KMS-11 (cell line): ENCODE measurements at regions not wholly inside any gene's neighbourhood (a gene's known extent, or its start where the extent isn't known, plus 50 kb on each side); places are given as distances from the start of the nearest gene placed in this dataset.

Source experiments
- H2AFZ ChIP-seq: fragments of 200-600 bp; sonication (generic); 2 replicates; pipeline ENCODE4 v1.6.1; 2016; ENCODE audit warnings: antibody characterized with exemption, mixed run types, low read depth
- H3K27ac ChIP-seq: fragments of 200-600 bp; sonication (generic); 2 replicates; pipeline ENCODE4 v1.6.1; 2016; ENCODE audit warnings: mild to moderate bottlenecking, mixed run types
- H3K27me3 ChIP-seq: fragments of 200-600 bp; sonication (generic); 2 replicates; pipeline ENCODE4 v1.6.1; 2017; ENCODE audit warnings: mild to moderate bottlenecking, low read depth, mixed run types, moderate library complexity; ENCODE audit not compliant: insufficient read depth
- H3K36me3 ChIP-seq: fragments of 200-600 bp; sonication (generic); 2 replicates; pipeline ENCODE4 v1.6.1; 2017; ENCODE audit warnings: mild to moderate bottlenecking, mixed run types; ENCODE audit not compliant: insufficient read depth
- H3K4me1 ChIP-seq: fragments of 200-600 bp; sonication (generic); 2 replicates; pipeline ENCODE4 v1.6.1; 2016; ENCODE audit warnings: mild to moderate bottlenecking, low read depth, mixed run types; ENCODE audit not compliant: poor library complexity, severe bottlenecking
- H3K4me2 ChIP-seq: fragments of 200-600 bp; sonication (generic); 2 replicates; pipeline ENCODE4 v1.7.0; 2016; ENCODE audit warnings: mild to moderate bottlenecking, mixed run types
- H3K4me3 ChIP-seq: fragments of 200-600 bp; sonication (generic); IDR thresholded peaks from 2 replicates; pipeline ENCODE4 v1.6.1; 2017; ENCODE audit warnings: low read depth, low read length, mixed read lengths; ENCODE audit not compliant: insufficient read depth
- H3K79me2 ChIP-seq: fragments of 200-600 bp; sonication (generic); 2 replicates; pipeline ENCODE4 v1.6.1; 2016; ENCODE audit warnings: low read depth, mixed run types; ENCODE audit not compliant: insufficient read depth
- H3K9ac ChIP-seq: fragments of 200-600 bp; sonication (generic); 2 replicates; pipeline ENCODE4 v1.6.1; 2016; ENCODE audit warnings: mild to moderate bottlenecking, mixed run types
- H4K20me1 ChIP-seq: fragments of 200-600 bp; sonication (generic); 2 replicates; pipeline ENCODE4 v1.6.1; 2016; ENCODE audit warnings: mild to moderate bottlenecking, mixed run types; ENCODE audit not compliant: insufficient read depth
- TF ChIP-seq, protein P1 (sequence below): fragments of 200-600 bp; sonication (generic); conservative IDR thresholded peaks from 2 replicates; pipeline ENCODE4 v1.6.1; 2017; ENCODE audit warnings: low read depth, mild to moderate bottlenecking, antibody characterized with exemption, low read length, moderate library complexity, mixed read lengths

DNA sequence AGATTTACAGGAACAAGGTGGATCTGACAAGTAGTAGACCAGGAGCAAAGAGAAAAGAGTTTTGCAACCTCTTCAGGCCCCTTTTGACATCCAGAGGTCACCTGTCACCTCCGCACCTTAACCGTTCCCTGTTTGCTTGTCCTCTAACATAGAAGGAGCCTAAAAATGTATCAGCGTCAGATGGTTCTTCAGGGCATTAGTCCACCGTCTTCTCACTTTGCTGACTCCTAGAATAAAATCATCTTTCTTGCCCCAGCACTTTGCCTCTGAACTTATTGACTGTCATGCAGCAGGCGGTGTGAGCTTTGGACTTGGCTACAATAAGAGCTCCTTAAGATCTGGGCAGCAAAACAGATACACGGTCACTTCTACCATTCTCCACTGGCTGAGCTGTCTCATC, 339.7 kb upstream of the B3GAT1 start:
- TF ChIP-seq, protein P1, sequence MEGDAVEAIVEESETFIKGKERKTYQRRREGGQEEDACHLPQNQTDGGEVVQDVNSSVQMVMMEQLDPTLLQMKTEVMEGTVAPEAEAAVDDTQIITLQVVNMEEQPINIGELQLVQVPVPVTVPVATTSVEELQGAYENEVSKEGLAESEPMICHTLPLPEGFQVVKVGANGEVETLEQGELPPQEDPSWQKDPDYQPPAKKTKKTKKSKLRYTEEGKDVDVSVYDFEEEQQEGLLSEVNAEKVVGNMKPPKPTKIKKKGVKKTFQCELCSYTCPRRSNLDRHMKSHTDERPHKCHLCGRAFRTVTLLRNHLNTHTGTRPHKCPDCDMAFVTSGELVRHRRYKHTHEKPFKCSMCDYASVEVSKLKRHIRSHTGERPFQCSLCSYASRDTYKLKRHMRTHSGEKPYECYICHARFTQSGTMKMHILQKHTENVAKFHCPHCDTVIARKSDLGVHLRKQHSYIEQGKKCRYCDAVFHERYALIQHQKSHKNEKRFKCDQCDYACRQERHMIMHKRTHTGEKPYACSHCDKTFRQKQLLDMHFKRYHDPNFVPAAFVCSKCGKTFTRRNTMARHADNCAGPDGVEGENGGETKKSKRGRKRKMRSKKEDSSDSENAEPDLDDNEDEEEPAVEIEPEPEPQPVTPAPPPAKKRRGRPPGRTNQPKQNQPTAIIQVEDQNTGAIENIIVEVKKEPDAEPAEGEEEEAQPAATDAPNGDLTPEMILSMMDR, result no peak
- no peaks in the 10 kb centered on the region for H3K36me3 ChIP-seq

DNA sequence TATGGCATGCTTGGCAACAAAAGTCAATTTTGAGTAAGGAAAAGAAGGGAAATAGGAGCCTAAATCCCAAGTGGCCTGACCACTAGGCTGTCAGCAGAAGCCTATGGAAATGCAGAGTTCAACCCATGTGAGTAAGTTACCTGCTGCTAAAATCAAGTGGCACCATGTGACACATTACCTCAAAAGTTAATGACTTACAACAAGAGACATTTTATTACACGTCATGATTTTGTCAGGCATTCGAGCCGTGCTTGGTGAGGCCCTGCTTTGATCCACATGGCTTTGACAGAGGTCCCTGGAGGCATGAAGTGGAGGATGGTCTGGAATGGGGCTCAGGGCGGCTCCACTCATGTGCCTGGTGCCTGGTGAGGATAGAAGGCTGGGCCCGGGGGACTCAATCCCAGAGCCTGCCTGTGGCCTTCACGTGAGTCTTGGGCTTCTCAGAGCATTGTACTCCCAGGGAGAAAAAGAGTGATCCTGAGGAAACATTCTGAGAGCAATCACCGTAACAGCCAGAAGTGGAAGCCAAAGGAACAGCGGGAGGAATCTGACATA, 339.1 kb upstream of the B3GAT1 start:
- Histone ChIP-seq H3K4me2 (no peak overlapping the region), H3K36me3 (no peaks in the 10 kb centered on the region), H3K27me3 (no peaks in the 10 kb centered on the region), H3K9ac (no peak overlapping the region), H4K20me1 (no peaks in the 10 kb centered on the region), H3K27ac (no peak overlapping the region), H3K79me2 (no peaks in the 10 kb centered on the region), H2AFZ (no peak overlapping the region), H3K4me1 (no peaks in the 10 kb centered on the region), H3K4me3 (no peak overlapping the region)
- TF ChIP-seq, protein P1, result no peak

More for the DNA sequence above, 339.7 kb upstream of the B3GAT1 start:
- H3K27me3 ChIP-seq, result no peaks in the 10 kb centered on the region
- H3K4me3 ChIP-seq, result no peak overlapping the region
- H3K4me2 ChIP-seq, result no peak overlapping the region
- no peaks in the 10 kb centered on the region for H4K20me1 ChIP-seq
- H3K4me1 ChIP-seq, result no peaks in the 10 kb centered on the region
- H3K79me2 ChIP-seq, result no peaks in the 10 kb centered on the region
- no peak overlapping the region for H2AFZ ChIP-seq
- no peak overlapping the region for H3K9ac ChIP-seq
- H3K27ac ChIP-seq, result no peak overlapping the region

DNA sequence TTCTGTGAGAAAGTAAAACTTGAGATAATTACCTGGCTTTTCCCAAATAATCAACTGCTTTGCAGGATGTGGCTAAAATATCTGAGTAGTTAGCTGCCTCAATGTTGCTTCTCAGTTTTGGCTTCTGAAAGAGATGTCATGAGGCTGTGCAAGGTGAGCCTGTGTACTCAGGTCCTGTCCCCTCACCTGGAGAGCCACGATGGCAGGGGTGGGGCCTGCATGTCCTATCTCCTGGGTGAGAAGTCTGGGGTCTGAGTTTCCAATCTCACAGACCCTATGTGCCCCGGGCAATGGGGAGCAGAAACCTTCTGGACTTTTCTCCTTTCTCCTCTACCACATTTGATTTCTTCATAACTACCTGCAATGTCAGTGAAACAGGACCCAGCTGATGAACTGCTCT, 338.6 kb upstream of the B3GAT1 start:
- no peak overlapping the region for H3K27ac ChIP-seq
- TF ChIP-seq, protein P1, result no peak

DNA sequence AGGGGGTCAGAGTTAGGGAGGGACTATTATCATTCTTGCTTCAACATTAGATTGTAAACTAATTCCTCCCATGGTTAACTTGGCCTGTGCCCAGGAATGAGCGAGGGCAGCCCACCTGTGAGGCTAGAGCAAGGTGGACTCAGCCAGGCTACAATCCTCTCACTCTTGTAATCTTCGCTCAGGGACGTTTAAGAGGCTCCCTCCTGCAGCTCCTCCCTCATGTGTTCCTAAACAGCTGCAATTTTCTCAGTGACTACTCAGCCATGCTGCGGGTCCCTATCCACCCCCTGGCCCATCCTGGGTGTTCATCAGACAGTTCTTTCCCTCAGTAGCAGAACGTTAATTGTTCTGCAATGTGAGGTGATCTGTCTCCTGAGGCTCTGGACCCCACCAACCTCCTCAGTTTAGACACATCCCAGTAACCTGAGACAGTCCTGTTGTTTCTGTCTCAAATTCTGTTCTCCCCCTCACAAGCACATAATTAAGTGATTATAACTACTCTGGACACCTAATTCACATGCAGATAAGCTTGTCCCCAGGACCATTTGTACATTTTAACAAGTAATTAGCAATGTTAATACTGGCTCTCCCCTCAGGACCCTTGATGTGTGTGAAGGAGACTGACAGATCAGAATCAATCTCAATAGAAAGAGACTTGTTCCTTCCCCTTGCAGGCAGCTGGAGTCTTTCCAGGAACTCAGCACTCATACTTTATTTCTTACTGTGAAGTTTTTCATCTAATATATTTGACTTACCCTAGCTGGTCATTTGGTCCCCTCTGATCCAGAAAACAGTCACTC, 337.2 kb upstream of the B3GAT1 start:
- no peak overlapping the region for H3K4me2 ChIP-seq
- H3K9ac ChIP-seq, result no peak overlapping the region
- H3K36me3 ChIP-seq, result no peaks in the 10 kb centered on the region
- H3K79me2 ChIP-seq, result no peaks in the 10 kb centered on the region
- no peaks in the 10 kb centered on the region for H4K20me1 ChIP-seq
- no peaks in the 10 kb centered on the region for H3K27me3 ChIP-seq
- no peak overlapping the region for H3K4me3 ChIP-seq
- no peak overlapping the region for H3K27ac ChIP-seq
- TF ChIP-seq, protein P1, result no peak
- no peak overlapping the region for H2AFZ ChIP-seq
- H3K4me1 ChIP-seq, result no peaks in the 10 kb centered on the region

More for the DNA sequence above, 338.6 kb upstream of the B3GAT1 start:
- H4K20me1 ChIP-seq, result no peaks in the 10 kb centered on the region
- H3K9ac ChIP-seq, result no peak overlapping the region
- H2AFZ ChIP-seq, result no peak overlapping the region
- no peaks in the 10 kb centered on the region for H3K27me3 ChIP-seq
- no peaks in the 10 kb centered on the region for H3K36me3 ChIP-seq
- H3K4me3 ChIP-seq, result no peak overlapping the region
- no peaks in the 10 kb centered on the region for H3K4me1 ChIP-seq
- no peaks in the 10 kb centered on the region for H3K79me2 ChIP-seq
- H3K4me2 ChIP-seq, result no peak overlapping the region
